Thymus (tissue), 11 donors: ENCODE measurements at regions not wholly inside any gene's neighbourhood (a gene's known extent, or its start where the extent isn't known, plus 50 kb on each side); places are given as distances from the start of the nearest gene placed in this dataset.

ENCODE experiments used
- DNase-seq, 9 donors: peaks; one replicate each; pipeline ENCODE4 v3.0.0-alpha.2; 2013; ENCODE audit warnings: low spot score in 9 of 9, low read depth in 6 of 9, missing footprints in 1 of 9
- H3K27ac ChIP-seq, 2 donors: one replicate each; pipeline ENCODE4 v1.5.1; 2013; ENCODE audit warnings: control low read depth in 1 of 2, low read depth in 1 of 2, low read length in 1 of 2, mild to moderate bottlenecking in 1 of 2, moderate library complexity in 1 of 2
- H3K27me3 ChIP-seq, 2 donors: one replicate each; pipeline ENCODE4 v1.5.1; 2013; ENCODE audit warnings: low read length in 1 of 2; ENCODE audit not compliant: control insufficient read depth in 2 of 2, insufficient read depth in 1 of 2
- H3K36me3 ChIP-seq, 2 donors: one replicate each; pipeline ENCODE4 v1.5.1; 2013; ENCODE audit warnings: low read length in 1 of 2, mild to moderate bottlenecking in 1 of 2, moderate library complexity in 1 of 2; ENCODE audit not compliant: control insufficient read depth in 2 of 2, insufficient read depth in 2 of 2
- H3K4me1 ChIP-seq, 2 donors: one replicate each; pipeline ENCODE4 v1.5.1; 2013; ENCODE audit warnings: low read length in 2 of 2; ENCODE audit not compliant: control insufficient read depth in 2 of 2, insufficient read depth in 2 of 2
- H3K4me3 ChIP-seq, 2 donors: one replicate each; pipeline ENCODE4 v1.5.1; 2013; ENCODE audit warnings: low read length in 2 of 2, control low read depth in 1 of 2, mild to moderate bottlenecking in 1 of 2
- H3K9me3 ChIP-seq, 2 donors: one replicate each; pipeline ENCODE4 v1.5.1; 2013; ENCODE audit warnings: low read length in 1 of 2, mild to moderate bottlenecking in 1 of 2; ENCODE audit not compliant: control insufficient read depth in 2 of 2, insufficient read depth in 1 of 2
- WGBS: extraction: QIAGEN DNeasy Blood & Tissue Kit; methylation state at CpG from one replicate; pipeline ENCODE4 v1.1.7; 2013; 5-methylcytosine and 5-hydroxymethylcytosine counted together
- donor health status: healthy.

- H3K4me1 ChIP-seq, result peaks cover 3 to 28% of the 10 kb centered on the region in 2 donors
- no peaks in the 10 kb centered on the region for H3K27me3 ChIP-seq
- WGBS, result 96% methylated on average over 3 of the region's 3 CpGs
- H3K4me3 ChIP-seq, result no peak overlapping the region
- no peaks in the 10 kb centered on the region for H3K36me3 ChIP-seq
- DNase-seq, result no peak
- H3K9me3 ChIP-seq, result no peaks in the 10 kb centered on the region
- H3K27ac ChIP-seq, result no peak overlapping the region
These were observed 58.2 kb upstream of the ZEB2 start for GRCh38 chr2:144578099-144578498.

GRCh38 chr2:144572977-144573376 is 53.1 kb upstream of the ZEB2 start:
- no peaks in the 10 kb centered on the region for H3K4me1 ChIP-seq

GRCh38 chr2:144571770-144572169 is 51.9 kb upstream of the ZEB2 start:
- Histone ChIP-seq H3K27me3 (no peaks in the 10 kb centered on the region), H3K36me3 (no peaks in the 10 kb centered on the region), H3K9me3 (no peaks in the 10 kb centered on the region), H3K4me1 (no peaks in the 10 kb centered on the region), H3K27ac (no peak overlapping the region), H3K4me3 (no peak overlapping the region)
- 42% methylated on average over 1 of the region's 1 CpG for whole genome bisulfite sequencing
- no peak for DNase-seq

More at GRCh38 chr2:144572977-144573376, 53.1 kb upstream of the ZEB2 start:
- Histone ChIP-seq H3K4me3 (no peak overlapping the region), H3K9me3 (no peaks in the 10 kb centered on the region), H3K27ac (no peak overlapping the region), H3K27me3 (no peaks in the 10 kb centered on the region), H3K36me3 (no peaks in the 10 kb centered on the region)
- DNase-seq, result no peak

GRCh38 chr2:144570566-144570965 is 50.6 kb upstream of the ZEB2 start:
- Histone ChIP-seq H3K4me3 (no peak overlapping the region), H3K27ac (no peak overlapping the region), H3K36me3 (no peaks in the 10 kb centered on the region), H3K9me3 (no peaks in the 10 kb centered on the region), H3K4me1 (no peaks in the 10 kb centered on the region), H3K27me3 (no peaks in the 10 kb centered on the region)
- WGBS, result 92% methylated on average over 3 of the region's 3 CpGs
- DNase-seq, result no peak
